SW 1271 (cell line): ENCODE measurements at regions not wholly inside any gene's neighbourhood (a gene's known extent, or its start where the extent isn't known, plus 50 kb on each side); places are given as distances from the start of the nearest gene placed in this dataset.

ENCODE experiments used
- DNase-seq, 2 experiments: peaks; one replicate each; lab custom pipeline; 2025; lab: John Stamatoyannopoulos, UW

- DNase-seq: no peak
Observed at GRCh38 chr5:81914696-81915095, 57.1 kb upstream of the ATG10 start.

- no peak for DNase-seq
Observed at GRCh38 chr5:81912933-81913332, 58.9 kb upstream of the ATG10 start.

- no peak for DNase-seq
Observed at GRCh38 chr5:81909677-81910076, 62.1 kb upstream of the ATG10 start.

GRCh38 chr5:81908771-81909170 lies 63.1 kb upstream of the ATG10 start:
- DNase-seq: no peak

- DNase-seq: no peak
Observed at GRCh38 chr5:81908044-81908443, 63.8 kb upstream of the ATG10 start.

GRCh38 chr5:81907012-81907635 lies 64.7 kb upstream of the ATG10 start:
- no peak for DNase-seq

- no peak for DNase-seq
Observed at GRCh38 chr5:81906086-81906485, 65.7 kb upstream of the ATG10 start.

GRCh38 chr5:81904861-81905260 lies 67.0 kb upstream of the ATG10 start:
- no peak for DNase-seq

- no peak for DNase-seq
Observed at GRCh38 chr5:81904166-81904565, 67.7 kb upstream of the ATG10 start.

- DNase-seq: no peak
Observed at GRCh38 chr5:81901586-81901985, 70.2 kb upstream of the ATG10 start.

- no peak for DNase-seq
Observed at GRCh38 chr5:81899123-81899522, 72.7 kb upstream of the ATG10 start.

- DNase-seq: no peak
Observed at GRCh38 chr5:81898403-81898802, 73.4 kb upstream of the ATG10 start.

GRCh38 chr5:81896764-81897163 lies 75.1 kb upstream of the ATG10 start:
- no peak for DNase-seq

GRCh38 chr5:81895307-81895706 lies 76.5 kb upstream of the ATG10 start:
- DNase-seq: no peak

GRCh38 chr5:81893961-81894360 lies 77.9 kb upstream of the ATG10 start:
- DNase-seq: no peak

- no peak for DNase-seq
Observed at GRCh38 chr5:81884871-81885270, 87.0 kb upstream of the ATG10 start.

- no peak for DNase-seq
Observed at GRCh38 chr5:81883371-81883770, 88.5 kb upstream of the ATG10 start.

GRCh38 chr5:81881595-81881994 lies 90.2 kb upstream of the ATG10 start:
- no peak for DNase-seq

- no peak for DNase-seq
Observed at GRCh38 chr5:81879936-81880335, 91.9 kb upstream of the ATG10 start.

- DNase-seq: no peak
Observed at GRCh38 chr5:81878333-81878732, 93.5 kb upstream of the ATG10 start.

GRCh38 chr5:81866994-81867393 lies 104.8 kb upstream of the ATG10 start:
- no peak for DNase-seq

- no peak for DNase-seq
Observed at GRCh38 chr5:81860778-81861177, 109.9 kb upstream of the SSBP2 start.

- no peak for DNase-seq
Observed at GRCh38 chr5:81859624-81860023, 108.7 kb upstream of the SSBP2 start.
